Peyer's patch (tissue), 4 donors: ENCODE measurements at regions not wholly inside any gene's neighbourhood (a gene's known extent, or its start where the extent isn't known, plus 50 kb on each side); places are given as distances from the start of the nearest gene placed in this dataset.

Experiments used
- CTCF ChIP-seq, 6 experiments: fragments of 450-650 bp in 4 of 6; fragments of 200-600 bp in 2 of 6; sonication (generic) in 1 of 6; IDR thresholded peaks; one replicate each; pipeline ENCODE4 v1.5.1; 2017 to 2019; ENCODE audit warnings: antibody characterized with exemption in 6 of 6, mild to moderate bottlenecking in 3 of 6, moderate library complexity in 1 of 6
- POLR2A ChIP-seq, 2 donors: fragments of 450-650 bp; IDR thresholded peaks; one replicate each; pipeline ENCODE4 v1.5.1; 2017; ENCODE audit warnings: antibody characterized with exemption in 2 of 2, mild to moderate bottlenecking in 2 of 2, moderate library complexity in 2 of 2

DNA sequence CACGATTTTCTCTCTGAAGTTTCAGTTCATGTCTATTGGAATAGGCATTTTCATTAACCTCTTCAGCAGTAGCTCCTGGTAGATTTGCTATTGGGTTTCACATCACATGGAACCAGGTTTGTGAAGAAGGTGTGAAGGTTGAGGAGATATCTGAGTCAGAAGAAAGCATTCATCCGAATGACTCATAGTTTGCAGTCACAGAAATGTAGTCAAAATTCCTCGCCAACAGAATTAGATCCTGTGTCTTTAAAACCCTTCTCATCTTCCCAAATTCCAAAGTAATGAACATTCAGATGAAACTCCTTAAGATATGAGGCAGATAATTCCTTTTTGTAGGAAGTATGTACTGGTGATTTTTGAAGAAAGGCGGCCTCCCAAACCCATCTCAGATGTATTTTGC is 125.0 kb upstream of the LARGE1 start:
- TF ChIP-seq CTCF (IDR thresholded peaks at IDR 0.05) = no peak
- no peak for TF ChIP-seq POLR2A (IDR thresholded peaks at IDR 0.05)
